CD14-positive monocyte (primary cell): ENCODE measurements at regions not wholly inside any gene's neighbourhood (a gene's known extent, or its start where the extent isn't known, plus 50 kb on each side); places are given as distances from the start of the nearest gene placed in this dataset.

Source experiments
- DNase-seq, 3 donors: peaks; one replicate each; pipeline ENCODE4 v3.0.0-alpha.2; 2011 to 2022
- H2AFZ ChIP-seq: 2 replicates; pipeline ENCODE4 v1.6.0; 2012; ENCODE audit warnings: mild to moderate bottlenecking, low read depth, low read length, inconsistent platforms; ENCODE audit not compliant: insufficient read depth, poor library complexity, severe bottlenecking
- H3K27ac ChIP-seq, 2 donors: 1 replicate in 1 of 2; 2 replicates in 1 of 2; pipeline ENCODE4 v1.5.1; 2012 to 2013; ENCODE audit warnings: low read length in 2 of 2, control low read depth in 1 of 2, inconsistent platforms in 1 of 2, low read depth in 1 of 2, mild to moderate bottlenecking in 1 of 2
- H3K27me3 ChIP-seq, 2 donors: one replicate each; pipeline versions ENCODE4 v1.6.0 to v1.6.1; 2011 to 2013; ENCODE audit warnings: low read length in 2 of 2; ENCODE audit not compliant: control insufficient read depth in 2 of 2, insufficient read depth in 2 of 2
- H3K36me3 ChIP-seq, 2 donors: replicated peaks in 1 of 2; 1 replicate in 1 of 2; 2 replicates in 1 of 2; pipeline versions ENCODE4 v1.5.1 to v1.6.1; 2012 to 2013; ENCODE audit warnings: low read length in 2 of 2, control low read depth in 1 of 2, inconsistent platforms in 1 of 2, mild to moderate bottlenecking in 1 of 2; ENCODE audit not compliant: insufficient read depth in 2 of 2, control insufficient read depth in 1 of 2
- H3K4me1 ChIP-seq, 2 donors: 1 replicate in 1 of 2; 2 replicates in 1 of 2; pipeline versions ENCODE4 v1.5.1 to v1.6.1; 2012 to 2013; ENCODE audit warnings: low read length in 2 of 2, control low read depth in 1 of 2, inconsistent platforms in 1 of 2, mild to moderate bottlenecking in 1 of 2, moderate library complexity in 1 of 2; ENCODE audit not compliant: insufficient read depth in 2 of 2, control insufficient read depth in 1 of 2
- H3K4me2 ChIP-seq: replicated peaks from 2 replicates; pipeline ENCODE3; 2012; ENCODE audit warnings: low read length, moderate library complexity, mild to moderate bottlenecking; ENCODE audit not compliant: poor library complexity, severe bottlenecking; ENCODE audit errors: extremely low read depth
- H3K4me3 ChIP-seq, 3 experiments: fragments of 200-600 bp in 1 of 3; sonication (generic) in 1 of 3; replicated peaks in 1 of 3; 1 replicate in 2 of 3; 2 replicates in 1 of 3; pipeline ENCODE4 v1.5.1; 2011 to 2013; ENCODE audit warnings: low read length in 3 of 3, mild to moderate bottlenecking in 3 of 3, control low read depth in 2 of 3, low read depth in 2 of 3, inconsistent platforms in 1 of 3, moderate library complexity in 1 of 3
- H3K79me2 ChIP-seq: 2 replicates; pipeline ENCODE4 v1.6.0; 2012; ENCODE audit warnings: mild to moderate bottlenecking, control low read depth, inconsistent platforms, low read length, moderate library complexity; ENCODE audit not compliant: insufficient read depth
- H3K9ac ChIP-seq: 2 replicates; pipeline ENCODE4 v1.6.0; 2017; ENCODE audit warnings: low read length, mild to moderate bottlenecking; ENCODE audit not compliant: insufficient read depth, poor library complexity, severe bottlenecking
- H3K9me3 ChIP-seq, 2 donors: replicated peaks in 1 of 2; 1 replicate in 1 of 2; 2 replicates in 1 of 2; pipeline versions ENCODE4 v1.5.1 to v1.6.1; 2012 to 2013; ENCODE audit warnings: low read length in 2 of 2, control low read depth in 1 of 2; ENCODE audit not compliant: control insufficient read depth in 1 of 2, insufficient read depth in 1 of 2
- H4K20me1 ChIP-seq: 2 replicates; pipeline ENCODE4 v1.6.0; 2012; ENCODE audit warnings: mild to moderate bottlenecking, low read length, control low read depth, moderate library complexity; ENCODE audit not compliant: insufficient read depth
- H3K27ac Mint-ChIP-seq, 7 donors: one replicate each; pipeline ENCODE4 v1.8.0; 2020; ENCODE audit warnings: mild to moderate bottlenecking in 7 of 7, mixed read lengths in 7 of 7, moderate library complexity in 6 of 7, inconsistent platforms in 2 of 7
- H3K27me3 Mint-ChIP-seq, 3 donors: one replicate each; pipeline ENCODE4 v1.8.0; 2021 to 2022; ENCODE audit warnings: low read depth in 3 of 3, mild to moderate bottlenecking in 3 of 3, mixed read lengths in 3 of 3, moderate library complexity in 3 of 3, inconsistent platforms in 1 of 3
- H3K36me3 Mint-ChIP-seq, 2 donors: one replicate each; pipeline ENCODE4 v1.8.0; 2020; ENCODE audit warnings: mixed read lengths in 2 of 2, inconsistent platforms in 1 of 2, mild to moderate bottlenecking in 1 of 2
- H3K4me1 Mint-ChIP-seq: one replicate; pipeline ENCODE4 v1.8.0; 2020; ENCODE audit warnings: mild to moderate bottlenecking, mixed read lengths
- H3K4me3 Mint-ChIP-seq, 2 donors: one replicate each; pipeline ENCODE4 v1.8.0; 2020; ENCODE audit warnings: mild to moderate bottlenecking in 2 of 2, mixed read lengths in 2 of 2, moderate library complexity in 1 of 2
- H3K9me3 Mint-ChIP-seq, 7 donors: one replicate each; pipeline ENCODE4 v1.8.0; 2020 to 2022; ENCODE audit warnings: mixed read lengths in 7 of 7, mild to moderate bottlenecking in 6 of 7, moderate library complexity in 6 of 7, inconsistent platforms in 2 of 7
- CTCF ChIP-seq: fragments of 200-600 bp; IDR thresholded peaks from one replicate; pipeline ENCODE4 v1.8.0; 2022; ENCODE audit warnings: antibody characterized with exemption, mild to moderate bottlenecking
- WGBS: methylation state at CpG from one replicate; pipeline ENCODE4 v1.1.5; 2013; ENCODE audit warnings: missing lambda C conversion rate; ENCODE audit not compliant: insufficient coverage; 5-methylcytosine and 5-hydroxymethylcytosine counted together
- intact Hi-C, 2 donors: fragments of 100-400 bp; cut with micrococcal nuclease; formaldehyde crosslinking; loops; one replicate each; pipeline versions ENCODE4 v1.15.0 to v1.15.1; 2023

- Mint-ChIP-seq H3K9me3 (peaks cover 0 to 34% (median 16%) of the 10 kb centered on the region in 7 donors), H3K4me3 (no peak overlapping the region), H3K36me3 (peaks cover 11 to 13% of the 10 kb centered on the region in 2 donors), H3K27me3 (peaks cover under 1 to 18% (median 3%) of the 10 kb centered on the region in 3 donors), H3K27ac (no peak overlapping the region), H3K4me1 (peaks cover 38% of the 10 kb centered on the region)
- no peak for TF ChIP-seq CTCF
- Histone ChIP-seq H3K9ac (no peak overlapping the region), H2AFZ (no peak overlapping the region), H3K27me3 (peaks cover 94 to 99% of the 10 kb centered on the region in 2 donors), H4K20me1 (no peaks in the 10 kb centered on the region), H3K9me3 (peaks cover 2 to 60% of the 10 kb centered on the region in 2 donors), H3K36me3 (no peaks in the 10 kb centered on the region), H3K27ac (no peak overlapping the region), H3K4me3 (no peak overlapping the region), H3K4me2 (no peak overlapping the region), H3K79me2 (no peaks in the 10 kb centered on the region), H3K4me1 (peaks cover 31 to 39% of the 10 kb centered on the region in 2 donors)
- DNase-seq, result no peak
- intact Hi-C loops, result loop anchor here (5.0 to 10.0 kb wide), 2 partner anchors 835 to 957 kb away; no protein-coding TSS in a partner anchor
- WGBS, result 60% methylated on average over 1 of the region's 3 CpGs
Observed at GRCh38 chr11:16609769-16610168, 128.7 kb upstream of the C11orf58 start.

GRCh38 chr11:16607675-16608644 lies 130.5 kb upstream of the C11orf58 start:
- Histone ChIP-seq H3K36me3 (no peaks in the 10 kb centered on the region), H3K4me3 (no peak overlapping the region), H3K4me1 (peaks cover 26 to 36% of the 10 kb centered on the region in 2 donors), H3K79me2 (no peaks in the 10 kb centered on the region), H3K27me3 (peaks cover 96 to 99% of the 10 kb centered on the region in 2 donors), H3K9ac (no peak overlapping the region), H4K20me1 (no peaks in the 10 kb centered on the region), H2AFZ (no peak overlapping the region), H3K4me2 (no peak overlapping the region), H3K9me3 (peaks cover 2 to 64% of the 10 kb centered on the region in 2 donors), H3K27ac (no peak overlapping the region)
- 11% methylated on average over 20 of the region's 25 CpGs for WGBS
- Mint-ChIP-seq H3K4me3 (no peak overlapping the region), H3K27ac (no peak overlapping the region), H3K4me1 (peaks cover 34% of the 10 kb centered on the region), H3K9me3 (peaks cover 0 to 40% (median 21%) of the 10 kb centered on the region in 7 donors), H3K27me3 (peaks cover 19 to 36% (median 19%) of the 10 kb centered on the region in 3 donors), H3K36me3 (peaks cover 7 to 15% of the 10 kb centered on the region in 2 donors)
- no peak for TF ChIP-seq CTCF
- DNase-seq, result peak in 1 of 3 donors; percentile 3
- intact Hi-C loops, result loop anchor here in 1 of 2 donors (5.0 kb wide), 1 partner anchor 956 kb away; no protein-coding TSS in a partner anchor
